Stimulated activated CD4-positive, alpha-beta T cell treated with anti-CD3 and anti-CD28 coated beads, Interleukin-1b, Interleukin-23, amount 100 ng/mL, for 24 hours (primary cell): ENCODE measurements at regions not wholly inside any gene's neighbourhood (a gene's known extent, or its start where the extent isn't known, plus 50 kb on each side); places are given as distances from the start of the nearest gene placed in this dataset.
"Not testable (repeated sequence)": the region's sequence is repeated elsewhere in the genome, so short reads cannot be mapped to it uniquely, and the experiment has no call there.

Experiments
- DNase-seq, 4 experiments: peaks; one replicate each; pipeline ENCODE4 v3.0.0-alpha.2; 2020; ENCODE audit warnings: low read depth in 4 of 4, low spot score in 1 of 4

GRCh38 chr6:26232306-26232939, 132.6 kb upstream of the BTN3A2 start:
- no peak for DNase-seq

- DNase-seq = peak in 1 of 4 experiments; percentile 36
Measured at GRCh38 chr6:26232940-26233648, 131.9 kb upstream of the BTN3A2 start.

DNA sequence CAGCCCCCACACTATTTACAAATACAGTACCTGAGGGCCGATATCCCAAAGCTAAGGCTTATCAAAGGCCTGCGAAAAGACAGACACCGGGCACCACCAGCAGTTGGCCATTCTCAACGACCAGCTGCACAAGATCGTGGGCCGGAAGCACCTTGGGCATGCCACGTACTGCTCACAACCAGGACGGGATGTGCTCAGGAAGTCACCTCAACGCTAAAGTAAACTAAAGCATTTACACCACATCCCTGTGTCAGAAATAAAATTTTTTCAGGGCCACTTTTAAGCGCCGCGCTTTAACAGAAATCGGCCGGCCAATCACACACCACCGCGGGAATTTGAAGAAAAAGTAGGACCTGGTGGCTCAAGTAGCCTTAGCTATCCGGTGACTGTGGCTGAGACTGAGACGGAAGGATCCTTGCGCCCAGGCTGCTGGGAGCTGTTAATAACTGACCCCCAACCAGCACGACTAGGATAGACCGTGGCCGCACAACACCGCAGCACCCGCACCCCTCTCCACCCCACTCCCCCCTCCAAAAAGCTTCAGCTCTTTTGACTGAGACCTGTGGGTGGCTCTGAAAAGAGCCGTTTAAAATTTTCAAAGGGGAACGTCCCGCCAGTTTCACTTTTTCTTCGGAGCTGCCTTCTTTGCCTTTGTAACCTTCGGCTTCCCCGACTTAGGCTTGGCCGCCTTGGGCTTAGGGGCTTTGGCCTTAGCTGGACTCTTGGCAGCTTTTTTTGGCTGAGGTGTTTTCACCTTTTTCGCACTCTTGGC, 131.2 kb upstream of the BTN3A2 start:
- peak in 2 of 4 experiments; percentile 36 to 57 for DNase-seq

- peak in 3 of 4 experiments; percentile 35 to 57 (median 49) for DNase-seq
Measured at GRCh38 chr6:26234421-26235301, 130.3 kb upstream of the BTN3A2 start.

DNA sequence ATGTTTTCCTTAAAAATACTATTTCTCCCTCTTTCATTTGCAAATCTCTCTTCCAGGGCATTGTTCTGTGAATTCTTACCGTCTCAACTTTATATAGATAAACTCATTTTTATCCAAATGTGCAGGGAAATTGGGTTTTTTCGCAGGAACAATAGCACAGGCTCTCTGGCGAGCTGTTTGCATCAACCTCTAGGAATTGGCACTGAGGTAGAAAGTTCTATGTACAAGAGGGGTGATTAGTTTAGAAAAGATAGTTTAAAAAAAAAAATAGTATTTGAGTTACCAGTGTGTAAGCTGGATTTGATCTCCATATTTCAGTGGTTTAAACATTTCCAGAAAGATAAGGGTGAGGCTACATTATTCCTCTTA, 129.7 kb upstream of the BTN3A2 start:
- no peak for DNase-seq

DNA sequence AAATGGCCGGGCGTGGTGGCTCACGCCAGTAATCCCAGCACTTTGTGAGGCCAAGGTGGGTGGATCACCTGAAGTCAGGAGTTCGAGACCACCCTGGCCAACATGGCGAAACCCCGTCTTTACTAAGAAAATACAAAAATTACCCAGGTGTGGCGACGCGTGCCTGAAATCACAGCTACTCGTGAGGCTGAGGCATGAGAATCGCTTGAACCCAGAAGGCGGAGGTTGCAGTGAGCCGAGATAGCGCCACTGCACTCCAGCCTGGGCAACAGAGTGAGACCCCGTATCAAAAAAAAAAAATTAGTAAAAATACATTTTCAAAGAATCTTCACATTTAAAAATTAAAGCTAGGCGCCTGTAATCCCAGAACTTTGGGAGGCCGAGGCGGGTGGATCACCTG, 125.6 kb upstream of the BTN3A2 start:
- DNase-seq = not testable (repeated sequence)

- peak in 2 of 4 experiments; percentile 44 to 55 for DNase-seq
Measured at GRCh38 chr6:26240157-26241032, 124.6 kb upstream of the BTN3A2 start.

DNA sequence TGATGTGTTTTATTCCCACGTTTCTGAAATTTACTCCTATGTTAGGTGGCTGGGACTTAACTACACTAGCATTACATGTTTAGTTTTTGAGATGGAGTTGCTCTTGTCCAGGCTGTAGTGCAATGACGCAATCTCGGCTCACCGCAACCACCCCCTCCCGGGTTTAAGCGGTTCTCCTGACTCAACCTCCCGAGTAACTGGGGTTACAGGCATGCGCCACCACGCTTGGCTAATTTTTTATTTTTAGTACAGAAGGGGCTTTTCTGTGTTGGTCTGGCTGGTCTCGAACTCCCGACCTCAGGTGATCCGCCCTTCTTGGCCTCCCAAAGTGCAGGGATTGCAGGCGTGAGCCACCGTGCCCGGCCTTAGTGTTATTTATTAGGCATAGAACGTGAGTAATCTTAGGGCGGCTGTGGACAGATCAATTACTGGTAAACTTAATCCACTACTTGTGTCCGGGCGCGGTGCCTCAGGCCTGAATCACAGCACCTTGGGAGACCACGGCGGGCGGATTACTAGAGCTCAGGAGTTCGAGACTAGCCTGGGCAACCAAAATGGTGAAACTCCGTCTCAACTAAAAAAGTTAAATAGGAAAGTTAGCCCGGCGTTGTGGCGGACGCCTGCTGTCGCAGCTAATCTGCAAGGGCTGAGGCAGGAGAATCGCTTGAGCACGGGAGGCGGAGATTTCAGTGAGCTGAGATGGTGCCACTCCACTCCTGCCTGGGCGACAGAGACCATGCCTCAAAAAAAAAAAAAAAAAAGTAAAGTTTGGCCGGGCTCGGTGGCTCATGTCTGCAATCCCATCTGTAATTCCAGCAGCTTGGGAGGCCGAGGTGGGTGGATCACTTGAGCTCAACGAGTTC, 123.7 kb upstream of the BTN3A2 start:
- DNase-seq = peak in 1 of 4 experiments; percentile 54

GRCh38 chr6:26243132-26243531, 121.9 kb upstream of the BTN3A2 start:
- DNase-seq = no peak

GRCh38 chr6:26243752-26244151, 121.2 kb upstream of the BTN3A2 start:
- DNase-seq = no peak

- no peak for DNase-seq
Measured at GRCh38 chr6:26246058-26246457, 118.9 kb upstream of the BTN3A2 start.

DNA sequence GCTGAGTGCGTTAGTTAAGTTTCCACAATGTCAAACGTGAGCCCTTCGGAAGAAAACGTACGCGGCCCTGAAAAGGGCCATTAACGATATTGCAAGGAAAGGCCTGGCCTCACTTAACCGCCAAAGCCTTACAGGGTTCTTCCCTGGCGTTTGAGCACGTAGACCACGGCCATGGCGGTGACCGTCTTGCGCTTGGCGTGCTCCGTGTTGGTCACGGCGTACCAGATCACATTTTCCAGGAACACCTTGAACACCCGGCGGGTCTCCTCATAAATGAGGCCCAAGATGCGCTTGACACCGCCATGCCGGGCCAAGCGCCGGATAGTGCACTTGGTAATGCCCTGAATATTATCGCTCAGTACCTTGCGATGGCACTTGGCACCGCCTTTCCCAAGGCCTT, 118.4 kb upstream of the BTN3A2 start:
- DNase-seq = no peak

- DNase-seq = no peak
Measured at GRCh38 chr6:26249707-26249956, 115.4 kb upstream of the BTN3A2 start.

DNA sequence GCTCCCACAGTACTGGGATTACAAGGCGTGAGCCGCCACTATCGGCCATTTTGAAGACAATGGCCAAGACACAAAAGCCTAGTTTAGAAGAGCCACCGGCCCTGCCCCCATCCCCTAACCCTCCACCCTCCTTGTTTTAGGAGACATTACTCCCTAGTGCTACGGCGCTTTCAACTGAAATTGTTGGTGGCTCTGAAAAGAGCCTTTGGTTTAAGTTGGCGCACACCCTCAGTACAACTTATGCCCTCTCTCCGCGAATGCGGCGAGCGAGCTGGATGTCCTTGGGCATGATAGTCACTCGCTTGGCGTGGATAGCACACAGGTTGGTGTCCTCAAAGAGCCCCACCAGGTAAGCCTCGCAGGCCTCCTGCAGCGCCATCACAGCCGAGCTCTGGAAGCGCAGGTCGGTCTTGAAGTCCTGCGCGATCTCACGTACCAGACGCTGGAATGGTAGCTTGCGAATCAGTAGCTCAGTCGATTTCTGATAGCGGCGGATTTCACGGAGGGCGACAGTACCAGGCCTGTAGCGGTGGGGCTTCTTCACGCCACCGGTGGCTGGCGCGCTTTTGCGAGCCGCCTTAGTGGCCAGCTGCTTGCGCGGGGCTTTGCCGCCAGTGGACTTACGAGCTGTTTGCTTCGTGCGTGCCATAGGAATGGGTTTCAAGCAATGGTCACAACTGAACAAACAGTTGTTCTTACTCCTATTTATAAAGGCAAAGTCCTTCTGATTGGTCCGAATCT, 114.9 kb upstream of the BTN3A2 start:
- peak in 2 of 4 experiments; percentile 46 to 57 for DNase-seq

DNA sequence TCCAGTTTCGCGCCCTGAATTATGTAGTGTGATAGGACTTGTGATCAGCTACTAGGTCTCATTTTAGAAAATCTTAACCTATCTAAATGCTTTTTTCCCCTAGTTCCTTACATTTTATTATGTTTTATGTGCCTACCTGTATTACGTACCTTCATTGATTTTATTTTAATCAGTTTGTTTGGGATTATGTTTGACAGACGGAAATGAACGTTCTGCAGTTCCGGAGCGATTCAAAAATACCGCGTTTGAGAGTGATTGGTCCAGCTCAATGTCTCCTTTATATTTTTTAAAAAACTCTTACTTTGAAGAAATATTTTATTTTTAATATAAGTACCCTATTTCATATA, 114.3 kb upstream of the BTN3A2 start:
- no peak for DNase-seq

DNA sequence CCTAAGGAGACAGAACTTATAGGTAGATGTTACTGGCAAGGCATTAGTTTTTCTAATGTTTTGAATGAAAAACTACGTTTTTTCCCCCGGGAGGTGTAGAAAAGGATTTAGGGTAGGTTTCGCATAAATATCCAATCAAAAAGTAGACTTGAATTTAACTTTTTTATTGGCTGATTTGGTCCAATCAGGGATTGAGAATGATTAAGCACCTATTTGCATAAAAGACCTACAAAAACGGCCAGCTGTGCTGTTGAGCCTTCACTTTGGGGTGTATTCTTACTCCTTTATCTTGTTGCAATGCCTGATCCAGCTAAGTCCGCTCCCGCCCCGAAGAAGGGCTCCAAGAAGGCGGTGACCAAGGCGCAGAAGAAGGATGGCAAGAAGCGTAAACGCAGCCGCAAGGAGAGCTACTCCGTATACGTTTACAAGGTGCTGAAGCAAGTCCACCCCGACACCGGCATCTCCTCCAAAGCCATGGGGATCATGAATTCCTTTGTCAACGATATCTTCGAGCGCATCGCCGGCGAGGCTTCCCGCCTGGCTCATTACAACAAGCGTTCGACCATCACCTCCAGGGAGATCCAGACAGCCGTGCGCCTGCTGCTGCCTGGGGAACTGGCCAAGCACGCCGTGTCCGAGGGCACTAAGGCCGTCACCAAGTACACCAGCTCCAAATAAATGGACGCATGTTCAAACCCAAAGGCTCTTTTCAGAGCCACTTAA, 113.5 kb upstream of the BTN3A2 start:
- DNase-seq = peak in 2 of 4 experiments; percentile 32 to 67

DNA sequence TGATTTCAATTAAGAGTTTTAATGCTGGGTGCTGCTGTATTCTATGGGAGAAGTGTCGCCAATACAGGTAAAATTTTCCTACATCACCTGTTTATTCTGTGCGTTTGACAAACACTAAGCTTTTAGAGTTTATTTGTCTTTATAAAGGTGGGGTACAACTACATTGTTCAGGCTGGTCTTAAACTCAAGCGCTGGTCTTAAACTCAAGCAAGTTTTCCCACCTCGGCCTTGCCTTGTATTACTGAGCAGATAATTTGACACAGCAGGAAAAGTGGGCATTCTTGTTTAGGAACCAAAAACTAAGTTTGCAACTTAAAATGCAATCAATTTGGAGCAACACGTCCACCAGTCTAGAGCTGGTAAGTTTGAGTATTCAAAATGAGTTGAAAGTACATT, 112.9 kb upstream of the BTN3A2 start:
- no peak for DNase-seq

DNA sequence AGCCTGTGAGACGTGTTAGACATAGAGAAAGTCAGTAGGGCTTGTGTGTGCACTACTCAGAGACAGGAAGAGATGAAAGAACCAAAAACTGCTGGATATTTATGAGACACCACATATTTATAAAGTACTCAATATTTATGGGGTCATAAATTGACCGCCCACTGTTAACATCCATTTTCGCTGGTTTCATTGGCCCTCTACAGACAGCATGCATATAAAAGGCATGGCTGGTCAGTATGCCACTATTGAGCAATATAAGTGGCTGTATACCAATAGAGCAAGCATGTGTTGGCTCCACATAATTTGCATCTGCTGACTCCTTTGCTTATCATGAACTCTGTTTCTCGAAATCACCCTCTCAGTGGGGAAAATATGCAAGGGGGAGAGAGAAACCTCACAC, 110.3 kb upstream of the BTN3A2 start:
- DNase-seq = no peak
